ENCODE measurements at regions not wholly inside any gene's neighbourhood (a gene's known extent, or its start where the extent isn't known, plus 50 kb on each side); places are given as distances from the start of the nearest gene placed in this dataset.

DNA sequence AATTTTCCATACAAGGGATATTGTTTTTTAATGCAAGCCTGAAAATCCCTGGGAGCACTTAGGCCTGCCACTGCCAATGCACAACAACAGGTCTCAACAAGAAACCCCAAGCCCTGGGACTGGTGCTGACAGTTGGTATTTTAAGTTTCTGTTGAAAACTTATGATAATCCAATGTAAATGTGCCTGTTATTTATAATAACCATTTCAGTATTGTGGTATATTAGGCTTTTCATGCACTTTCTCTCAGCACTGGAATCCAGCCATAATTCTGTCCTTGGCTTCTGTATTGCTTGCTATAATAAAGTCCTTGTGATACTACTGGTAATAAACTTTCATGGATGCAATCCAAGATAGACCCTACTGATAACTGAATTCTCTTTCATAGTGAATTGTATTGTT, 218.9 kb downstream of the PCDH7 start:
- no peak for TF ChIP-seq CTCF (IDR thresholded peaks at IDR 0.05)
- TF ChIP-seq POLR2AphosphoS5 (IDR thresholded peaks at IDR 0.05): no peak
- TF ChIP-seq POLR2A (IDR thresholded peaks at IDR 0.05; ENCODE audit: low read depth): no peak
